ENCODE measurements at regions not wholly inside any gene's neighbourhood (a gene's known extent, or its start where the extent isn't known, plus 50 kb on each side); places are given as distances from the start of the nearest gene placed in this dataset.

GRCh38 chr9:81789721-81790120 is 100.4 kb upstream of the TLE1 start:
- no peaks in the 10 kb centered on the region for H3K36me3 ChIP-seq
- no peaks in the 10 kb centered on the region for H3K27me3 ChIP-seq (replicated peaks in 1 of 7)
- H3K9me3 ChIP-seq: no peaks in the 10 kb centered on the region
- 51 to 82% (median 65%) methylated on average over 1 of the region's 1 CpG for WGBS, 5 donors
- no peak for DNase-seq
- H3K4me1 ChIP-seq: peaks cover 0 to 6% (median 0%) of the 10 kb centered on the region in 6 donors
- H3K27ac ChIP-seq: no peak overlapping the region
- no peak overlapping the region for H3K4me3 ChIP-seq
- TF ChIP-seq POLR2A (IDR thresholded peaks at IDR 0.05) (no peak), POLR2AphosphoS5 (IDR thresholded peaks at IDR 0.05) (no peak), CTCF (IDR thresholded peaks at IDR 0.05 in 8 of 11, conservative IDR thresholded peaks at IDR 0.05 in 3 of 11) (no peak)
- intact Hi-C loops (cut with DNase I; ENCODE audit: low total_unique reads): no loop called here

GRCh38 chr9:81790166-81790565 is 100.8 kb upstream of the TLE1 start:
- Histone ChIP-seq H3K4me3 (no peak overlapping the region), H3K9me3 (no peaks in the 10 kb centered on the region), H3K36me3 (no peaks in the 10 kb centered on the region), H3K4me1 (peaks cover 0 to 6% (median 0%) of the 10 kb centered on the region in 6 donors), H3K27me3 (replicated peaks in 1 of 7) (no peaks in the 10 kb centered on the region), H3K27ac (no peak overlapping the region)
- TF ChIP-seq CTCF (IDR thresholded peaks at IDR 0.05 in 8 of 11, conservative IDR thresholded peaks at IDR 0.05 in 3 of 11): no peak
- TF ChIP-seq POLR2AphosphoS5 (IDR thresholded peaks at IDR 0.05): no peak
- TF ChIP-seq POLR2A (IDR thresholded peaks at IDR 0.05): no peak
- no peak for DNase-seq
- WGBS, 5 donors: 81 to 93% (median 86%) methylated on average over 2 of the region's 2 CpGs
- intact Hi-C loops (cut with DNase I; ENCODE audit: low total_unique reads): no loop called here

GRCh38 chr9:81791076-81791475 is 101.7 kb upstream of the TLE1 start:
- no peak overlapping the region for H3K27ac ChIP-seq
- 94 to 98% (median 95%) methylated on average over 7 of the region's 7 CpGs for WGBS, 5 donors
- no peak for DNase-seq
- no peaks in the 10 kb centered on the region for H3K27me3 ChIP-seq (replicated peaks in 1 of 7)
- no peaks in the 10 kb centered on the region for H3K9me3 ChIP-seq
- H3K36me3 ChIP-seq: no peaks in the 10 kb centered on the region
- intact Hi-C loops (cut with DNase I; ENCODE audit: low total_unique reads): no loop called here
- peaks cover 0 to 6% (median 0%) of the 10 kb centered on the region in 6 donors for H3K4me1 ChIP-seq
- TF ChIP-seq POLR2A (IDR thresholded peaks at IDR 0.05) (no peak), POLR2AphosphoS5 (IDR thresholded peaks at IDR 0.05) (no peak), CTCF (IDR thresholded peaks at IDR 0.05 in 8 of 11, conservative IDR thresholded peaks at IDR 0.05 in 3 of 11) (no peak)
- no peak overlapping the region for H3K4me3 ChIP-seq

GRCh38 chr9:81798606-81799005 is 109.3 kb upstream of the TLE1 start:
- TF ChIP-seq CTCF (IDR thresholded peaks at IDR 0.05 in 8 of 11, conservative IDR thresholded peaks at IDR 0.05 in 3 of 11) (no peak), POLR2AphosphoS5 (IDR thresholded peaks at IDR 0.05) (no peak), POLR2A (IDR thresholded peaks at IDR 0.05) (no peak)
- WGBS, 5 donors: 87 to 98% (median 96%) methylated on average over 3 of the region's 3 CpGs
- H3K36me3 ChIP-seq: no peaks in the 10 kb centered on the region
- H3K27ac ChIP-seq: no peak overlapping the region
- H3K27me3 ChIP-seq (replicated peaks in 1 of 7): no peaks in the 10 kb centered on the region
- no peaks in the 10 kb centered on the region for H3K4me1 ChIP-seq
- no peak overlapping the region for H3K4me3 ChIP-seq
- DNase-seq: no peak
- intact Hi-C loops (cut with DNase I; ENCODE audit: low total_unique reads): no loop called here
- H3K9me3 ChIP-seq: no peaks in the 10 kb centered on the region
